ENCODE measurements at regions not wholly inside any gene's neighbourhood (a gene's known extent, or its start where the extent isn't known, plus 50 kb on each side); places are given as distances from the start of the nearest gene placed in this dataset.

- H3K56ac ChIP-seq (replicated peaks; ENCODE audit: insufficient read length, low read depth, low read length), result no peak overlapping the region
- no peak overlapping the region for H2AK5ac ChIP-seq (ENCODE audit: low read depth, low read length)
- no peak overlapping the region for H2BK20ac ChIP-seq (ENCODE audit: low read length)
- no peaks in the 10 kb centered on the region for H3K9me3 ChIP-seq (ENCODE audit: insufficient read depth in 2 of 2, low read depth in 1 of 2, low read length in 1 of 2)
- H3K79me2 ChIP-seq (ENCODE audit: control insufficient read depth in 1 of 2, insufficient read depth in 2 of 2, low read length in 2 of 2), result no peaks in the 10 kb centered on the region
- H3K23ac ChIP-seq (ENCODE audit: insufficient read length), result no peak overlapping the region
- no peak overlapping the region for H4K8ac ChIP-seq (ENCODE audit: extremely low read depth, insufficient read depth, low read length)
- ChIA-PET POLR2A (ENCODE audit: partially characterized antibody) (no interaction called here), CTCF (ENCODE audit: partially characterized antibody) (interaction anchor here (0.8 to 3.7 kb wide), 11 partner anchors 9 to 725 kb away, joined by 3 to 37 read pairs (median 4); no protein-coding TSS in a partner anchor)
- H4K5ac ChIP-seq (ENCODE audit: insufficient read length, low read depth, low read length), result no peak overlapping the region
- H3K14ac ChIP-seq (ENCODE audit: insufficient read length), result no peak overlapping the region
- no peak overlapping the region for H3K4me2 ChIP-seq (ENCODE audit: insufficient read depth in 1 of 2, low read depth in 2 of 2, low read length in 2 of 2)
- DNase-seq (ENCODE audit: low read depth in 1 of 2, low spot score in 2 of 2) (no peak), FAIRE-seq (no peak)
- no peak overlapping the region for H3K4ac ChIP-seq (replicated peaks; ENCODE audit: insufficient read length, low read depth, low read length)
- no peak overlapping the region for H3K27ac ChIP-seq (ENCODE audit: low read depth, low read length)
- no peaks in the 10 kb centered on the region for H3K4me1 ChIP-seq (replicated peaks in 1 of 4; ENCODE audit: control insufficient read depth in 3 of 4, insufficient read depth in 4 of 4, low read length in 3 of 4)
- no peak overlapping the region for H3K9ac ChIP-seq (replicated peaks in 1 of 4; ENCODE audit: extremely low read depth in 1 of 4, low read depth in 3 of 4, low read length in 3 of 4)
- no peak overlapping the region for H3K4me3 ChIP-seq (ENCODE audit: extremely low read depth in 1 of 4, insufficient read depth in 2 of 4, low read depth in 3 of 4, low read length in 4 of 4)
- H3K27me3 ChIP-seq (replicated peaks in 1 of 4; ENCODE audit: control insufficient read depth in 3 of 4, extremely low read depth in 1 of 4, insufficient read depth in 3 of 4, low read length in 3 of 4), result no peaks in the 10 kb centered on the region; a peak in 1 of 7 replicates
- H2BK15ac ChIP-seq (ENCODE audit: low read length), result no peak overlapping the region
- H3K79me1 ChIP-seq (ENCODE audit: low read depth, low read length), result no peaks in the 10 kb centered on the region
- H4K20me1 ChIP-seq (replicated peaks in 1 of 2; ENCODE audit: control insufficient read depth in 1 of 2, insufficient read depth in 2 of 2, low read length in 2 of 2), result no peaks in the 10 kb centered on the region
- H2BK5ac ChIP-seq (ENCODE audit: low read depth, low read length), result no peak overlapping the region
- H4K91ac ChIP-seq (replicated peaks; ENCODE audit: insufficient read length, low read length), result no peak overlapping the region
- peak overlapping the region; percentile 55; the same call in 1 of the 2 replicates for H2AFZ ChIP-seq (ENCODE audit: low read length)
- WGBS, 2 experiments (ENCODE audit: extremely low coverage in 1 of 2, insufficient coverage in 1 of 2, insufficient read length in 1 of 2, insufficient replicate concordance in 2 of 2, low coverage in 1 of 2, low lambda C conversion rate in 2 of 2, missing lambda C conversion rate in 1 of 2), result 85% methylated on average over 3 of the region's 3 CpGs; no CpG with 5 or more reads in 1 of the 2 experiments
- no peak overlapping the region for H2BK12ac ChIP-seq (ENCODE audit: low read depth, low read length)
- H3K18ac ChIP-seq (ENCODE audit: extremely low read depth, low read length), result no peak overlapping the region
- no peaks in the 10 kb centered on the region for H3K23me2 ChIP-seq (ENCODE audit: low read depth, low read length)
- no peaks in the 10 kb centered on the region for H3K36me3 ChIP-seq (ENCODE audit: control insufficient read depth in 2 of 4, insufficient read depth in 4 of 4, low read length in 3 of 4)
- H2BK120ac ChIP-seq (replicated peaks; ENCODE audit: low read depth, low read length), result no peak overlapping the region
- TF ChIP-seq SUZ12 (IDR thresholded peaks at IDR 0.05; ENCODE audit: low read length) (no peak), TAF7 (optimal IDR thresholded peaks at IDR 0.05; ENCODE audit: borderline replicate concordance, low read depth, low read length) (no peak), GTF2F1 (IDR thresholded peaks at IDR 0.05; ENCODE audit: borderline replicate concordance, low read depth, low read length) (no peak), EZH2 (IDR thresholded peaks at IDR 0.05; ENCODE audit: low read depth, low read length, severe bottlenecking) (no peak), CTCF (IDR thresholded peaks at IDR 0.05; ENCODE audit: control extremely low read depth in 1 of 3, insufficient read depth in 1 of 3, low read depth in 1 of 3, low read length in 3 of 3) (no peak), NRF1 (IDR thresholded peaks at IDR 0.05; ENCODE audit: low read depth, low read length) (no peak), NANOG (IDR thresholded peaks at IDR 0.05; ENCODE audit: insufficient read depth, low read depth, low read length, poor library complexity, severe bottlenecking) (no peak), TBP (IDR thresholded peaks at IDR 0.05; ENCODE audit: low read depth, low read length) (no peak)
These were observed 303.7 kb upstream of the PLET1 start for GRCh38 chr11:112564228-112564955.

All from H1 (cell line).